ENCODE measurements at regions not wholly inside any gene's neighbourhood (a gene's known extent, or its start where the extent isn't known, plus 50 kb on each side); places are given as distances from the start of the nearest gene placed in this dataset.
A peak's percentile ranks its signal among the peaks of the same experiment; 100 is the strongest.

GRCh38 chr5:159833846-159834245 is 82.4 kb upstream of the ADRA1B start:
- in situ Hi-C loops (cut with MboI) = no loop called here
- Histone ChIP-seq H3K27ac (no peak overlapping the region), H3K9ac (no peak overlapping the region), H3K4me3 (no peak overlapping the region), H3K9me3 (ENCODE audit: low read depth) (no peaks in the 10 kb centered on the region), H3K36me3 (ENCODE audit: low read depth) (no peaks in the 10 kb centered on the region), H3F3A (ENCODE audit: insufficient read depth) (no peaks in the 10 kb centered on the region), H3K4me2 (ENCODE audit: unreplicated experiment) (no peak overlapping the region), H3K27me3 (replicated peaks; ENCODE audit: insufficient read depth) (peaks cover 7% of the 10 kb centered on the region; the same call in 1 of the 2 replicates), H3K9me2 (ENCODE audit: insufficient read depth) (no peaks in the 10 kb centered on the region), H3K79me2 (ENCODE audit: insufficient read depth) (no peaks in the 10 kb centered on the region), H3K4me1 (ENCODE audit: insufficient read depth) (no peaks in the 10 kb centered on the region), H2AFZ (no peak overlapping the region), H4K20me1 (ENCODE audit: insufficient read depth) (no peaks in the 10 kb centered on the region)
- TF ChIP-seq EZH2phosphoT487 (IDR thresholded peaks at IDR 0.05; ENCODE audit: insufficient read depth, low read depth) (no peak), EZH2 (IDR thresholded peaks at IDR 0.05; ENCODE audit: insufficient read depth, poor library complexity, severe bottlenecking) (no peak)
- 68 to 72% methylated on average over 6 of the region's 6 CpGs for WGBS, 2 experiments (ENCODE audit: low coverage in 1 of 2, low lambda C conversion rate in 2 of 2, missing lambda C conversion rate in 2 of 2)
- DNase-seq = peak; percentile 27

DNA sequence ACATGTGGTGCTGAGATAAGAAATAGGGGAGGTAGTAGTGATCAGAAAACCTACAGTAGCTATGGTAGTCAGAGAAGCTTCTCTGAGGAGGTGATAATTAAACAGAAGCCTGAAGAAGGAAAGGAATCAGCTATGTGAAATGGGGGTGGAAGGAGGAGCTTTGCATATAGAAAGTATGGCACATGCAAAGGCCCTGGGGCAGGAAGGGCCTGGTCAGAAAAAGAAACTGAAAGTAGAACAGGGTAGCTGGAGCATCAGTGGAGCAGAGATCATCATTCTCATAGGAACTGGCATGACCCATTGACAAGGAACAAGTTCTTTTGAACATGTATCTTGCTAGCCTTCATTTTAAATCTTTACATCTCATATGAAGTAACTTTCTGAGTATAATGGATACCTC is 80.7 kb upstream of the ADRA1B start:
- no peaks in the 10 kb centered on the region for H3K9me2 ChIP-seq (ENCODE audit: insufficient read depth)
- H4K20me1 ChIP-seq (ENCODE audit: insufficient read depth) = no peaks in the 10 kb centered on the region
- no peak overlapping the region for H2AFZ ChIP-seq
- no peak overlapping the region for H3K9ac ChIP-seq
- no peaks in the 10 kb centered on the region for H3K36me3 ChIP-seq (ENCODE audit: low read depth)
- peaks cover 7% of the 10 kb centered on the region; the same call in 1 of the 2 replicates for H3K27me3 ChIP-seq (replicated peaks; ENCODE audit: insufficient read depth)
- H3K27ac ChIP-seq = no peak overlapping the region
- no peak overlapping the region for H3K4me3 ChIP-seq
- no peaks in the 10 kb centered on the region for H3K4me1 ChIP-seq (ENCODE audit: insufficient read depth)
- in situ Hi-C loops (cut with MboI) = no loop called here
- DNase-seq = no peak
- H3K9me3 ChIP-seq (ENCODE audit: low read depth) = no peaks in the 10 kb centered on the region
- no peaks in the 10 kb centered on the region for H3K79me2 ChIP-seq (ENCODE audit: insufficient read depth)
- no peak for TF ChIP-seq EZH2phosphoT487 (IDR thresholded peaks at IDR 0.05; ENCODE audit: insufficient read depth, low read depth)
- TF ChIP-seq EZH2 (IDR thresholded peaks at IDR 0.05; ENCODE audit: insufficient read depth, poor library complexity, severe bottlenecking) = no peak
- no peak overlapping the region for H3K4me2 ChIP-seq (ENCODE audit: unreplicated experiment)
- H3F3A ChIP-seq (ENCODE audit: insufficient read depth) = no peaks in the 10 kb centered on the region

DNA sequence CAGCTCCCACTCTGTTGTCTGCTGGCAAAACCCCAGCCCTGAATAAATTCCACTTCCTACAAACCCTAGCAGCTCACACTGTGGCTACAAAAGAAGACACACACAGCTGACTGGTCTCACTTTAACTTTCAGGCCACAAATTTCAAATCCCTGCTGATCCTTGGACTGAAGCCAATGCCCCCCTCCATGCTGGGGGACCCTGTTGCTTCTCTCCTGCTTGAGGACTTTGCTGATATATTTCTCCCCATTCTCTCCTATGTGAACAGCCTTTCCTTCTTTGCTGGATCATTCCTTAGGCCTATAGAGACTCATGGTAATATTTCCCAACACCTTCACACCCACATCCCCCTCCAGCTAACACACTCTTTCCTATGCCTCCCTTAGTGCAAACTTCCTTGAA is 79.6 kb upstream of the ADRA1B start:
- no peaks in the 10 kb centered on the region for H3K9me2 ChIP-seq (ENCODE audit: insufficient read depth)
- DNase-seq = no peak
- H3K9ac ChIP-seq = no peak overlapping the region
- no peak overlapping the region for H3K27ac ChIP-seq
- TF ChIP-seq EZH2phosphoT487 (IDR thresholded peaks at IDR 0.05; ENCODE audit: insufficient read depth, low read depth) = no peak
- TF ChIP-seq EZH2 (IDR thresholded peaks at IDR 0.05; ENCODE audit: insufficient read depth, poor library complexity, severe bottlenecking) = no peak
- H3F3A ChIP-seq (ENCODE audit: insufficient read depth) = no peaks in the 10 kb centered on the region
- no peak overlapping the region for H3K4me3 ChIP-seq
- in situ Hi-C loops (cut with MboI) = no loop called here
- no peaks in the 10 kb centered on the region for H3K79me2 ChIP-seq (ENCODE audit: insufficient read depth)
- no peak overlapping the region for H2AFZ ChIP-seq
- no peaks in the 10 kb centered on the region for H4K20me1 ChIP-seq (ENCODE audit: insufficient read depth)
- H3K9me3 ChIP-seq (ENCODE audit: low read depth) = no peaks in the 10 kb centered on the region
- no peaks in the 10 kb centered on the region for H3K4me1 ChIP-seq (ENCODE audit: insufficient read depth)
- no peak overlapping the region for H3K4me2 ChIP-seq (ENCODE audit: unreplicated experiment)
- H3K27me3 ChIP-seq (replicated peaks; ENCODE audit: insufficient read depth) = peaks cover 7% of the 10 kb centered on the region; the same call in 1 of the 2 replicates
- H3K36me3 ChIP-seq (ENCODE audit: low read depth) = no peaks in the 10 kb centered on the region

DNA sequence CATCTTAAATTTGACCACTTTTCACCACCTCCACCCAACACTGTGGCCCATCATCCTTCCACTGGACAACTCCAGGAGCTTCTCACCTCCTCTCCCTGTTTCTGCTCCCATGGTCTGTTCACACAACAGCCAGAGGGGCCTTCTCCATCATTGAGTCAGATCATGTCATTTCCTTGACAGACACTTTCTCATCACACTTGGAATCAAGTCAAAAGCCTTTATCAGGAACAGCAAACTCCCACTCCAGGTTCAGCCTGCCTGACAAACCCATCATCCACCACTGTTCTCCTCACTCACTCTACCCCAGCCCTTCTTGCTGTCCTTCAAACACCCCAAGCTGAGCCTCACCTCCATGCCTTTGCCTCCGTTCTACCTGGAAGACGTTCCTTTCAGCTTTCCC is 78.4 kb upstream of the ADRA1B start:
- Histone ChIP-seq H3K9ac (no peak overlapping the region), H3K4me3 (no peak overlapping the region), H3K27me3 (replicated peaks; ENCODE audit: insufficient read depth) (no peaks in the 10 kb centered on the region), H2AFZ (no peak overlapping the region), H3K9me3 (ENCODE audit: low read depth) (no peaks in the 10 kb centered on the region), H4K20me1 (ENCODE audit: insufficient read depth) (no peaks in the 10 kb centered on the region), H3K36me3 (ENCODE audit: low read depth) (no peaks in the 10 kb centered on the region), H3F3A (ENCODE audit: insufficient read depth) (no peaks in the 10 kb centered on the region), H3K9me2 (ENCODE audit: insufficient read depth) (no peaks in the 10 kb centered on the region), H3K4me2 (ENCODE audit: unreplicated experiment) (no peak overlapping the region), H3K79me2 (ENCODE audit: insufficient read depth) (no peaks in the 10 kb centered on the region), H3K27ac (no peak overlapping the region), H3K4me1 (ENCODE audit: insufficient read depth) (no peaks in the 10 kb centered on the region)
- in situ Hi-C loops (cut with MboI) = no loop called here
- DNase-seq = no peak
- TF ChIP-seq EZH2phosphoT487 (IDR thresholded peaks at IDR 0.05; ENCODE audit: insufficient read depth, low read depth) (no peak), EZH2 (IDR thresholded peaks at IDR 0.05; ENCODE audit: insufficient read depth, poor library complexity, severe bottlenecking) (no peak)
- 93 to 98% methylated on average over 2 of the region's 2 CpGs for WGBS, 2 experiments (ENCODE audit: low coverage in 1 of 2, low lambda C conversion rate in 2 of 2, missing lambda C conversion rate in 2 of 2)

DNA sequence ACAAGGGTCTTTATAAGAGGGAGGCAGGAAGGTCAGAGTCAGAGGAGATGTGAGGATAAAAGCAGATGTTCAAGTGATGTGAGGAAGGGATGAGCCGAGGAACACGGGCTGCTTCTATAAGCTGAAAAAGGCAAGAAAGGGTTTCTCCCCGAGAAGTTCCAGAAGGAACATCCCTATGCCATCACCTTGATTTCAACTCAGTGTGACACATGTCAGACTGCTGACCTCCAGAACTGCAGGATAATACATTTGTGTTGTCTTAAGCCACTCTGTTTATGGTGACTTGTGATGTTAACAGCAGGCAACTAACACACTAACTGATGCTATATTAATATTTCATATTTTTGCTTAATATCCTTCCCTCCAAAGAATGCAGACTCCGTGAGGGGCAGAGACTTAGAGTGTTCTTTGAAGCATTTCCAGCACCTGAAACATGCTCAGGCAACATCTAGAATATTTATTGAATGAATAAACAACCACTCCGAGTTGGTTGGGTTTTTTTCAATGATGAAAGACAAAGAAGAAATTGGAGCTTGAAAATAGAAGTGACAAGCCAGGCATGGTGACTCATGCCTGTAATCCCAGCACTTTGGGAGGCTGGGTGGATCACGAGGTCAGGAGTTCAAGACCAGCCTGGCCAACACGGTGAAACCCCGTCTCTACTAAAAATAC is 77.6 kb upstream of the ADRA1B start:
- Histone ChIP-seq H3K4me2 (ENCODE audit: unreplicated experiment) (no peak overlapping the region), H3K9ac (no peak overlapping the region), H3K27ac (no peak overlapping the region), H4K20me1 (ENCODE audit: insufficient read depth) (no peaks in the 10 kb centered on the region), H3K4me1 (ENCODE audit: insufficient read depth) (no peaks in the 10 kb centered on the region), H3K36me3 (ENCODE audit: low read depth) (no peaks in the 10 kb centered on the region), H3F3A (ENCODE audit: insufficient read depth) (no peaks in the 10 kb centered on the region), H3K79me2 (ENCODE audit: insufficient read depth) (no peaks in the 10 kb centered on the region), H3K4me3 (no peak overlapping the region), H2AFZ (no peak overlapping the region), H3K9me2 (ENCODE audit: insufficient read depth) (no peaks in the 10 kb centered on the region), H3K9me3 (ENCODE audit: low read depth) (no peaks in the 10 kb centered on the region), H3K27me3 (replicated peaks; ENCODE audit: insufficient read depth) (0 out of 2 replicates have a peak, but pooled peaks cover 4% of the 10 kb centered on the region)
- no peak for DNase-seq
- in situ Hi-C loops (cut with MboI) = no loop called here
- 70 to 80% methylated on average over 8 of the region's 8 CpGs for WGBS, 2 experiments (ENCODE audit: low coverage in 1 of 2, low lambda C conversion rate in 2 of 2, missing lambda C conversion rate in 2 of 2)
- TF ChIP-seq EZH2 (IDR thresholded peaks at IDR 0.05; ENCODE audit: insufficient read depth, poor library complexity, severe bottlenecking) = no peak
- no peak for TF ChIP-seq EZH2phosphoT487 (IDR thresholded peaks at IDR 0.05; ENCODE audit: insufficient read depth, low read depth)

All from GM23248 (cell line).